ENCODE measurements at regions not wholly inside any gene's neighbourhood (a gene's known extent, or its start where the extent isn't known, plus 50 kb on each side); places are given as distances from the start of the nearest gene placed in this dataset.
A peak's percentile ranks its signal among the peaks of the same experiment; 100 is the strongest.

DNA sequence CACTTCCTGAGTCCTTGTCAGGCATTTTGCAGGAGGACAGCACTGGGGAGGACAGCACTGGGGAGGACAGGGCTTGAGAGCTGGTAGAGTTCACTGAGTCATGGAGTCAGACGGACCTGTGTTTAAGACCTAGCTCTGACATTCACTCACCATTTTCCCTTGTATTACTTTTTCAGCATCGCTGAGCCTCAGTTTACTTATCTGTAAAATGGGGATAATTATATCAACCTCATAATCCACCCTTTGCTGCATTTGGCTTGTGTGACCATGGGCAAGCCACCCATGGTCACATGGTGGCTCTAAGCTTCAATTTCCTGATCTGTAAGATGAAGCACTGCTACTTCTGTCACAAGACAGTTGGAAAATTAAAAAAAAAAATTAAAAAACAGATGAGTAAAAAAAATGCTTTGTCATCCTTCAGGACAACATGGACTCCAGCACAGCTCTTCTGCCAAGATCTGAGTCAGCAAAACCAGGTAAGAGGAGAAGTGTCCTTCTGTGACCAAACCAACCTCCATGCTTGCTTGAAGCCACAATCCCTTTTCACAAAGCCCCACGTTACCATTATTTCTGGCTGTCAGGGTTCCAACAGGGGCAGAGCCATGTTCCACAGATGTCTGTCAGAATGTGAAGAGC, 275.5 kb downstream of the RAB28 start:
- Histone ChIP-seq H3K4me1 (peaks cover 0 to 5% (median 0%) of the 10 kb centered on the region in 4 donors), H3K9me3 (peaks cover 0 to 3% (median 0%) of the 10 kb centered on the region in 4 donors), H3K36me3 (no peaks in the 10 kb centered on the region), H3K27me3 (no peaks in the 10 kb centered on the region), H3K4me3 (no peak overlapping the region), H3K27ac (no peak overlapping the region)
- TF ChIP-seq POLR2A (IDR thresholded peaks at IDR 0.05) (no peak), EP300 (IDR thresholded peaks at IDR 0.05) (no peak), POLR2AphosphoS5 (IDR thresholded peaks at IDR 0.05) (no peak)
- TF ChIP-seq, protein P1, sequence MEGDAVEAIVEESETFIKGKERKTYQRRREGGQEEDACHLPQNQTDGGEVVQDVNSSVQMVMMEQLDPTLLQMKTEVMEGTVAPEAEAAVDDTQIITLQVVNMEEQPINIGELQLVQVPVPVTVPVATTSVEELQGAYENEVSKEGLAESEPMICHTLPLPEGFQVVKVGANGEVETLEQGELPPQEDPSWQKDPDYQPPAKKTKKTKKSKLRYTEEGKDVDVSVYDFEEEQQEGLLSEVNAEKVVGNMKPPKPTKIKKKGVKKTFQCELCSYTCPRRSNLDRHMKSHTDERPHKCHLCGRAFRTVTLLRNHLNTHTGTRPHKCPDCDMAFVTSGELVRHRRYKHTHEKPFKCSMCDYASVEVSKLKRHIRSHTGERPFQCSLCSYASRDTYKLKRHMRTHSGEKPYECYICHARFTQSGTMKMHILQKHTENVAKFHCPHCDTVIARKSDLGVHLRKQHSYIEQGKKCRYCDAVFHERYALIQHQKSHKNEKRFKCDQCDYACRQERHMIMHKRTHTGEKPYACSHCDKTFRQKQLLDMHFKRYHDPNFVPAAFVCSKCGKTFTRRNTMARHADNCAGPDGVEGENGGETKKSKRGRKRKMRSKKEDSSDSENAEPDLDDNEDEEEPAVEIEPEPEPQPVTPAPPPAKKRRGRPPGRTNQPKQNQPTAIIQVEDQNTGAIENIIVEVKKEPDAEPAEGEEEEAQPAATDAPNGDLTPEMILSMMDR (IDR thresholded peaks at IDR 0.05): no peak
- WGBS, 2 donors: 91 to 95% methylated on average over 3 of the region's 3 CpGs
- intact Hi-C loops (cut with DNase I): loop anchor here (10.0 kb wide), 1 partner anchor 354 kb away; no protein-coding TSS in a partner anchor
- no peak for DNase-seq

DNA sequence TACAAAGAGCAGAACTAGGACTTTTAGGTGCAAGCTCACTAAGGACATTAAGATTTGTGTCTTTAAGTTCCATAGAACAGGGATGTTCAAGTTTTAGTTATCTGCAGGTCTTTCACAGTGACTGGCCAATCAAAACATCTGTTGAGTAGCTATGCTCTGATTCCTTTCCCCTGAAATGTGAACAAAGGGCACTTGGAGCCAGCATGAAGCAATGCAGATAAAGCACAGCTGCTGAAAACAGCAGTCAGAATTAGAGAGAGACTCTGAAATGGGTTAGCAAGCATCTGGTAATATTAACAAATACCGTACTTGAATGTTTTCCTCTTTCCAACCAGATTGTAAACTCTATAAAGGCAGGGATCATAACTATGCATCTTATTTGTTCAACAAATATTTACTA, 276.9 kb downstream of the RAB28 start:
- no peak for TF ChIP-seq POLR2A (IDR thresholded peaks at IDR 0.05)
- TF ChIP-seq, protein P1 (IDR thresholded peaks at IDR 0.05): no peak
- TF ChIP-seq POLR2AphosphoS5 (IDR thresholded peaks at IDR 0.05): no peak
- TF ChIP-seq EP300 (IDR thresholded peaks at IDR 0.05): no peak
- peaks cover 0 to 3% (median 0%) of the 10 kb centered on the region in 4 donors for H3K9me3 ChIP-seq
- no peaks in the 10 kb centered on the region for H3K36me3 ChIP-seq
- intact Hi-C loops (cut with DNase I): loop anchor here (10.0 kb wide), 1 partner anchor 352 kb away; no protein-coding TSS in a partner anchor
- 59 to 65% methylated on average over 1 of the region's 1 CpG for WGBS, 2 donors
- no peak overlapping the region for H3K27ac ChIP-seq
- peaks cover 0 to 10% (median 0%) of the 10 kb centered on the region in 4 donors for H3K4me1 ChIP-seq
- no peaks in the 10 kb centered on the region for H3K27me3 ChIP-seq
- H3K4me3 ChIP-seq: no peak overlapping the region
- no peak for DNase-seq

DNA sequence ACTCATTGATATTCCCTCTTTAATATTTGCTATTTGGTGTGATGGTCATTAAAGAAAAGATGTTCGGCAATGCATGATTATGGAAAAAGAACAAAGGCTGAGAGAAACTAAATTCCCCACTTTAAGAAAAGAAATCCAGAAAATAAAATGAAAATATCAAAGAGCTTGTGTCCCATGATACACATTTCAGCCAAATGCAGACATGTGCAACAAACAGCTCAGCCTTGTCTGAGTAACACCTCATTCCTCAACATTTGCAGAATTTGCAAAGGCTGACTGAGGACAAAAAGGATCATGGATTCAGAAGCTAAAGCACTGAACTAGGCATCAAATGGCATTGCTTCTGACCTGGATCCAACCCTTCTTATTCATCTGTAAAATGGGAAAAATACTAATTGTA, 281.0 kb downstream of the RAB28 start:
- Histone ChIP-seq H3K9me3 (peaks cover 0 to 3% (median 0%) of the 10 kb centered on the region in 4 donors), H3K36me3 (no peaks in the 10 kb centered on the region), H3K4me1 (peaks cover 0 to 5% (median 0%) of the 10 kb centered on the region in 4 donors), H3K27me3 (no peaks in the 10 kb centered on the region), H3K27ac (no peak overlapping the region), H3K4me3 (no peak overlapping the region)
- intact Hi-C loops (cut with DNase I): loop anchor here (10.0 kb wide), 1 partner anchor 348 kb away; no protein-coding TSS in a partner anchor
- no peak for DNase-seq
- no peak for TF ChIP-seq EP300 (IDR thresholded peaks at IDR 0.05)
- TF ChIP-seq, protein P1 (IDR thresholded peaks at IDR 0.05): no peak
- no peak for TF ChIP-seq POLR2A (IDR thresholded peaks at IDR 0.05)
- WGBS, 2 donors: 94 to 97% methylated on average over 1 of the region's 1 CpG

DNA sequence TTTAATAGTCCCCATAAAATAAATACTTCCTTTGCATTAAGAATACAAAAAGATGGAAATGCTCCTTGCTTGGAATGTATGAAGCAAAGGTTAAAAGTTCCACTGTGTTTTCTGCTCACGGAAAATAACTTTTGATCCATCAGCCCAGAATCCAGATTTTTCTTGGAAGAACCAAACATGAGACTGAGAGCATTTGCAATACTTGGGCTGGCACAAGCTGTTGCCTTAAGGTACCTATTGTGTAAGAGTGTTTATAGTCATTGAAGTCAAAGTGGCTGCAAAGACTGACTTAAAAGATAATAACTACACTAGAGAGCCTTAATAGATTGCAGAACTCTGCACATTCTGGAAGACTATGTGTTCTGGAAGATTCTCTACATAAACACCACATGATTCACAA, 281.4 kb downstream of the RAB28 start:
- H3K27ac ChIP-seq: peak overlapping the region in 1 of 4 donors; percentile 29
- 90 to 94% methylated on average over 1 of the region's 1 CpG for WGBS, 2 donors
- no peaks in the 10 kb centered on the region for H3K36me3 ChIP-seq
- peak; percentile 63 for DNase-seq
- no peak overlapping the region for H3K4me3 ChIP-seq
- no peak for TF ChIP-seq POLR2A (IDR thresholded peaks at IDR 0.05)
- TF ChIP-seq, protein P1 (IDR thresholded peaks at IDR 0.05): no peak
- TF ChIP-seq POLR2AphosphoS5 (IDR thresholded peaks at IDR 0.05): no peak
- no peak for TF ChIP-seq EP300 (IDR thresholded peaks at IDR 0.05)
- no peaks in the 10 kb centered on the region for H3K27me3 ChIP-seq
- intact Hi-C loops (cut with DNase I): loop anchor here (10.0 kb wide), 1 partner anchor 348 kb away; no protein-coding TSS in a partner anchor
- peaks cover 0 to 3% (median 0%) of the 10 kb centered on the region in 4 donors for H3K9me3 ChIP-seq
- H3K4me1 ChIP-seq: peaks cover 0 to 5% (median 0%) of the 10 kb centered on the region in 4 donors

All from sigmoid colon (tissue), 6 donors.